ENCODE measurements at regions not wholly inside any gene's neighbourhood (a gene's known extent, or its start where the extent isn't known, plus 50 kb on each side); places are given as distances from the start of the nearest gene placed in this dataset.
"Not testable (repeated sequence)": the region's sequence is repeated elsewhere in the genome, so short reads cannot be mapped to it uniquely, and the experiment has no call there.

DNA sequence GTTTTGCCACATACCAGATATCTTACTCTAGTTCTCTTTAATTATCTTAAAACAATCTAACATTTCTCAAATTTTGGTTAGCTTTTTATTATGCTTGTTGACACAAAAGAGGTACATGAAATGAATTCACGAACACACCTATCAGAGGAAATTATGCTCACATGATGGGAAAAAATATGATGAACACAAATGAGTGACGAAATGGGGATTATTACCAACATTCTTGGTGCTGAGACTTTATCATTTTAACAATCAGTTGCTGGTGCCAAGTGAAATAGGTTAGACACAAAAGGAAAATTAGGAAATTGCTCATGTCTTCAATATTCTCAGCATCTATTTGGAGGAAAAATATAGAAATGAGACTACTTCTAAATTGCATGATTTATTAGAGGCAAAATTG, 944.7 kb upstream of the NRXN1 start:
- no peak for ATAC-seq (ENCODE audit: poor library complexity)
- intact Hi-C loops (cut with DNase I), result no loop called here

DNA sequence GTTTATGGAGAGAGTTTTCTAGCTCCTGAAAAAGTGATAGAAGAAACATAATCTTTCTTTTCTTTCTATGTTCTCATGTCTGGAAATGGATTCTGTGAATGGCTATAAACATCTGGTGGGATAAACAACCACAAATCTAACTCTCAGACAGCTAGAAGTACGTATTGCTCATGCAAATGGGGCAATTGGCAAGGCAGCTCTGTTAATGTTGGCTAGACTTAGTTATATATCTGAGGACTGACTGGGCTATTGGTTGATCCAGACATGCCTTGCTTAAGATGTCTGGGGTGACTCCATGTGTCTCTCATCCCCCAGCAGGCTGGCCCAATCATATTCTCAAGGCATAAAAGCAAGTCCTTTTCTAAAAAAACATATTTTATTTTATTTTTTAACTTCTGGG, 939.2 kb upstream of the NRXN1 start:
- intact Hi-C loops (cut with DNase I), result no loop called here
- no peak for DNase-seq
- ATAC-seq (ENCODE audit: poor library complexity), result no peak

More for the DNA sequence above, 944.7 kb upstream of the NRXN1 start:
- no peak for DNase-seq

DNA sequence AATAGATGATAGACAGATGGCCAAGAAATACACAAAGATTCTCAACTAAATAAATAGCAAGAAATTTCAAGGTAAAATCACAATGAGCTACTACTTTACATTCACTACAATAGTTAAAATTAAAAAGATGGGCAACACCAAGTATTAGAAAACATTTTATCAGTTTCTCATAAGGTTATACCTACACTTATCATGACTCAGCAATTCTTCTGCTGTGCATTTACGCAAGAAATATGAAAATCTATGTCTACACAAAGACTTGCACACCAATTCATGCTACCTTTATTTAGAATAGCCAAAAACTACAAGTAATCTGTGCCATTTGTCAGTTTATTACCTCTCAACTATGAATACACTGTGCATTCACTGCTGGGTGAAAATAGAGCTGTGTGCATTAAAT, 937.4 kb upstream of the NRXN1 start:
- ATAC-seq (ENCODE audit: poor library complexity), result no peak
- DNase-seq, result no peak
- intact Hi-C loops (cut with DNase I), result no loop called here

DNA sequence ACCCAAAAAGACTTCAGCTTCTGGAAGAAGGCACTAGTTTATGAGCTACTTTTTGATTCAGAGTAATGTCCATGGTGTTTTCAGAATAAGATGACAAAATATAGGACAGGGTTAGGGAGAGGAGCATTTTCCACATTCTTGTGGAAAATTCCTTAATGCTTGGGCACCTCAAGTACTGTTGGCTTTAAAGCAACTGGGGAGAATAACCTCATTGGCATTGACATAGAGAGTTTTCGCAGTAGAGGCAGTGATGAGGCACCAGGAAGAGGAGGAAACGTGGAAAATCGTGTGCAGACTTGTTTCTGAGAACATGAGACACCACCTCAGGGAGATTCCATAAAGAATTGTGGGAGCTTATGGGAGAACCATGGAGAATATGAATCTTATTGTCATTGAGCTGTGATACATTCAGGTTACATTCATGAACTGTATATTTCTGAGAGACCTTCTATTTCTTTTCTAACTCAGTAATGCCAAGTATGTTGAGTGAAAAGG, 929.0 kb upstream of the NRXN1 start:
- ATAC-seq (ENCODE audit: poor library complexity) (no peak), DNase-seq (no peak)
- intact Hi-C loops (cut with DNase I), result no loop called here

DNA sequence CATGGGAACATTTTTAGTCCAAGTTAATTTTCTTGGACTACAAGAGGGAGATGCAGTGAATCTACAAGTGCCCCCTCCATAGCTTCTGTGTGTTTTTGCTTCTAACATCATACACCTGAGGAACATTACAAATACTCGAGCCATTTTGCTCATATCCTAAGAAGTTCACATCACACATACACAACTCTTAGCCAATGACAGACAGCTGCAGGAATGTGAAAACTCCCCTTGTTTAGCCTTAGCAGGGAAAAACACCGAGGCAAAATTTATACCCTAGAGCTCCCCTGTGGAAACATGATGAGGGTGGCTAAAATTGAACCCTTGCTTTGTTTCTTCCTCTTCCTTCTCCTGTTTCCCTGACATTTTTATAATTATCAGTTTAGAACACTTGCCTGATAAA, 928.3 kb upstream of the NRXN1 start:
- intact Hi-C loops (cut with DNase I), result no loop called here

DNA sequence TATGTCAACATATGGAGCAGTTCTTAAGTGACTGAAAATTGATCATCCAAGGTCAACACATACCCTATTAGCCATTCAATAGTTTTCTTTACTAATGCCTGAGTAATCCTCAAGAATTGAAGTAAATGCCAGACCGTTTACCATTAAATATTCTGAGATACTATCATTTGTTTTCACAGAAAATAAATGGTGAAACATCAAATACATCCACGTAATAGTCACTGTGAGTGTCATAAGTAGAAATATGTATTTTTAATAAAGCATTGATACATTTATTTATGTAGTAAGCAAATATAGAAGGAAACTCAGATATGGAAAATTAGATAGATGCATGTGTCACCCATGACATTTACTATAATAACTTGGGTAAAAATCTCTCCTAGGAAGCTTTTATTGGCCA, 927.8 kb upstream of the NRXN1 start:
- DNase-seq (no peak), ATAC-seq (ENCODE audit: poor library complexity) (no peak)
- intact Hi-C loops (cut with DNase I), result no loop called here

More for the DNA sequence above, 928.3 kb upstream of the NRXN1 start:
- DNase-seq, result no peak
- no peak for ATAC-seq (ENCODE audit: poor library complexity)

DNA sequence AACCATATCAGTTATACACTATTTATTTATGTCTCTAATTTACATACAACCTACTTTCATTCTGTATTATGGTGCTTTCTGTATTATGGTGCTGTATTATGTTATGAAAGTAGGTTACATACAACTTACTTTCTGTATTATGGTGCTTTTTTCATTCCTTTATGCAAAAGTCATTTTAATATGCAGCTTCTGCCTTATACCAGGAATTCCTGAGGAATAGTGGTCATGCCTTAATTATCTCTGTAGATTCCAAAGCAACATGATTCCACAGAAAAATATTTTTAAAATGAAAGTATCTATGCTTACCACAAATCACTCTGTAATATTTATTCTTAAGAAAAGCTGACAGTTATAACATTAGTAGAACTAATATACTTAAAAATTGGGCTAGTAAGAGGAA, 922.0 kb upstream of the NRXN1 start:
- no peak for ATAC-seq (ENCODE audit: poor library complexity)
- intact Hi-C loops (cut with DNase I), result no loop called here

DNA sequence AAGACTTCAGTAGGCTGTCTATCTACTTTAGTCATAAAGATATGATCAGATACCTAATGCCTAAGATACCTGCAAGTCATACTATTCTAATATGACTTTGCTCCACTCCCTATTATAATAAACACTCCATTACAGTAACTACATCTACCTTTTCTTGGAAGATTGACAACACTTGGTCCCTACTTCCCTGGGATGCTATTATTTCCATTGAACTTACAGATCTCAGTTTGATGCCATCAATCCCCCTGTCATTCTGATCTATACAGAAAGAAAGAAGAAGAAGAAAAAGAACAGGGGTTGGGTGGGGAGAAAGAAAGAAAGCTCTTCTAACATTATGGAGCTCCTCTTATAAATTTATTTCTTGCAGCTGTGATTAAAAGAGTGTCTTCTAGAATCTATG, 889.1 kb upstream of the NRXN1 start:
- DNase-seq, result no peak
- intact Hi-C loops (cut with DNase I), result no loop called here
- ATAC-seq (ENCODE audit: poor library complexity), result no peak

More for the DNA sequence above, 922.0 kb upstream of the NRXN1 start:
- DNase-seq, result no peak

DNA sequence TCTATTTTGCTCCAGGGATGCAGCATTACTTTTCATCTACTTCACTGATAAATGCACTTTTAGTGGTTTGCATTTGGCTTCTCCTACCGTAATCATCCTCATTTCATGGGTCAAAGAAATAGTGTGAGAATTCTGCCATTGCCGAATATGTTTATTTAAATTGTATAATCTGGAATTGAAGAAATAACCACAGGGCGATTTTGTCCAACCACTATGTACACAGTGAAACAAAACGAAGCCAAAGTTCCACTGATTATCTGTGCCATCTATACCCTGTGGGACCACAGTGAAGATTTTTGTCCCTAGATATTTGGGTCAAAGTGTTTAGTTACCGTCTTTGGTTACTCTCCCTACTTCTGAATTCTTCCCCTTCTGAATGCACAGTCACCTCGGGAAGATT, 888.6 kb upstream of the NRXN1 start:
- DNase-seq (no peak), ATAC-seq (ENCODE audit: poor library complexity) (no peak)
- intact Hi-C loops (cut with DNase I), result no loop called here

DNA sequence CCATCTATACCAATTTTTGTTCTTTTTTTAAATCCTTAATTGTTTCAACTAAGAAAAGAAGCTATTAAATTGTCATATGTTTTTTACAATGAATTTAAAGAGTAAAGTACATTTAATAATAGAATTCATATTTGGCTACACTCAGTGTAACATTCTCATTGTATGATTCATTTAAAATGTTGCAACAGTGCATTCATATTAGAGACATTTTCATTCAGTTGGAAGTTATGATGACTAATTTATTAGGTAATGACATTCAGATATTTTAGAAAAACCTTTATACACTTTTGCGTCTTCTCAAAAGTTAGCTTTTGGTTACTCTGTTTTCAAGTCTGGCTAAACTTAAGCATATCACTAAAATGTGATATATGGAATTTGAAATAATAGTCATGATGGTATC, 887.5 kb upstream of the NRXN1 start:
- intact Hi-C loops (cut with DNase I), result no loop called here
- ATAC-seq (ENCODE audit: poor library complexity) (no peak), DNase-seq (no peak)

DNA sequence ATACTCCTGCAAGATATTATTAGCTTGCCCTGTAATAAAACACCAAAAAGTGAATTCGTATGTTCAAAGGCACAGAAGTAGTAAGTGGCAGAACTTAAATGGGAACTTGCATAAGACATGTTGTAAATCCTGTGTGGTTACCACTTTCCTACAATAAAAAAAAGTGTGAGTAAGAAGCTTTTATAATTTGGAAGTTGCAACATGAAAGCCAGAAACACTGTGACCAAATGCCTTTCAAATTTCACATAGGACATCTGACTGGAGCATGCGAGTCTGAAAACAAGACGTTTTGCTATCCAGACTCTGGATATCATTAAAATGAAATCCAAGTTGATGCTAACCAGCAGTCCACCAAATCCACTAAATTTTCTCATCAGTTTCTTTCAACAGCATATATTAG, 886.2 kb upstream of the NRXN1 start:
- intact Hi-C loops (cut with DNase I), result no loop called here
- DNase-seq (no peak), ATAC-seq (ENCODE audit: poor library complexity) (no peak)

DNA sequence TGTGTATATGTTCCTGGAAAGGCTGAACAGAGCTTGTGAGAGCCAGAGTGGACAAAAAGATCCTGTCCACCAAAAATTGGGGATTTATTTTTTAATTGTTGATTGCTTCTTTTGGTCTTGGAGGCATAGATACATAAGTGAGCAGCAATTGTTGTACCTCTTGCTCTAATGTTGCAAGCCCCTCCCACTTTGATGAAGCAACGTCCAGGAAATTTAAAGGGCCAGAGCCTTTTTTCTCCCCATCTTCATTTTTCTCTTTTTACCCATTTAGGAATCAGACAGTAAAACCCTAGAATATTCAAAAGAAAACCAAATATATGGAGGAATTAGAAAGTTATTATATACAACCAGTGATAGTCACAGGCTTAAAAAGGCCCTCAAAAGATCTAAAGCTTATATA, 871.8 kb upstream of the NRXN1 start:
- ATAC-seq (ENCODE audit: poor library complexity), result no peak
- DNase-seq, result no peak
- intact Hi-C loops (cut with DNase I), result no loop called here

DNA sequence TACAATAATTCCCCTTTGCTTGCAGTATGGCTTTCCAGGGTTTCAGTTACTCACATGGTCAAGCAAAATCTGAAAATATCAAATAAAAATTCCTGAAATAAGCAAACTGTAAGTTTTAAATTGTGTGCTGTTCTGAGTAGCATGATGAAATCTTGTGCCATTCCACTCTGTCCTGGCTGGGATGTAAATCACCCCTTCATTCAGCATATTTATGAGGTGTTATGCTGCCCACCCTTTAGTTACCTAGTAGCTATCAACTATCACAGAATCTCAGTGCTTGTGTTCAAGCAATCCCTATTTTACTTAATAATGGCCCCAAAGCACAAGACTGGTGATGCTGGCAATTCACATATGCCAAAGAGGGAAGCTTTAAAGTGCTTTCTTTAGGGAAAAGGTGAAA, 867.7 kb upstream of the NRXN1 start:
- DNase-seq (no peak), ATAC-seq (ENCODE audit: poor library complexity) (no peak)
- intact Hi-C loops (cut with DNase I), result no loop called here

DNA sequence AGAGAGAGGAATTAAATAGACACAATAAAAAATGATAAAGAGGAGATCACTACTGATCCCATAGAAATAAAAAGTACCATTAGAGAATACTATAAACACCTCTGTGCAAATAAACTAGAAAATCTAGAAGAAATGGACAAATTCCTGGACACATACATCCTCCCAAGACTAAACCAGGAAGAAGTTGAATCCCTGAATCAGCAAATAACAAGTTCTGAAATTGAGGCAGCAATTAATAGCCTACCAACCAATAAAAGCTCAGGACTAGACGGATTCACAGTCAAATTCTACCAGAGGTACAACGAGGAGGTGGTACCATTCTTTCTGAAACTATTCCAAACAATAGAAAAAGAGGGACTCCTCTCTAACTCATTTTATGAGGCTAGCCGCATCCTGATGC, 862.7 kb upstream of the NRXN1 start:
- intact Hi-C loops (cut with DNase I); DNase-seq; ATAC-seq (ENCODE audit: poor library complexity): not testable (repeated sequence)

DNA sequence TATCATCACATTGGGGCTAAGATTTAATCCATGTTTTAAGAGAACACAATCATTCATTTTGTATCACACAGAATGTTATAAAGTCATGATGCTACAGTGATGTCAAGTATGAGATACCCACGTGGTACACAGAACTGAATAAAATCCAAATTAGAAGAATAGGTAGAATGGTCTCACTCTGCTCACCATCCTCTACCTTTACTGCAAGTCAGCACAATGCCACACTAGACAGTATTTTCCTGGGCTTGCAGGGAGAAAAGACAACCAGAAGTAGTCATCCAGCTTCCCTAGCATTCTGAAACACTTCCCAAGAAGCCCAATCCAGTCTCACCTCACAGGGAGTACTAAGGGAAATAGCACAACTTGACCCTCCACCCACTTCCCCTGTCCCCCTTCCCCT, 856.2 kb upstream of the NRXN1 start:
- DNase-seq (no peak), ATAC-seq (ENCODE audit: poor library complexity) (no peak)
- intact Hi-C loops (cut with DNase I), result no loop called here

DNA sequence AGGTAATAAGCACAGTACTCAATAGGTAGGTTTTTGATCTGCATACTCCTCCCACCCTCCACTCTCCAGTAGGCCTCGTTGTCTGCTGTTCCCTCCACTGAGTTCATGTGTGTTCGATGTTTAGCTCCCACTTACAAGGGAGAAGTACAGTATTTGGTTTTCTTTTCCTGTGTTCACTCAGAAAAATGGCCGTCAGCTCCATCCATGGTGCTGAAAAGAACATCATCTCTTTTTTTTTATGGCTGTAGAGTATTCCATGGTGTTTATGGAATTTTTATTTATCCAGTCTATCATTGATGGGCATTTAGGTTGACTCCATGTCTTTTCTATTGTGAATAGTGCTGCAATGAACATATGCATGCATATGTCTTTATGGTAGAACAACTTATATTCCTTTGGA, 849.7 kb upstream of the NRXN1 start:
- intact Hi-C loops (cut with DNase I), result no loop called here
- DNase-seq (no peak), ATAC-seq (ENCODE audit: poor library complexity) (no peak)

DNA sequence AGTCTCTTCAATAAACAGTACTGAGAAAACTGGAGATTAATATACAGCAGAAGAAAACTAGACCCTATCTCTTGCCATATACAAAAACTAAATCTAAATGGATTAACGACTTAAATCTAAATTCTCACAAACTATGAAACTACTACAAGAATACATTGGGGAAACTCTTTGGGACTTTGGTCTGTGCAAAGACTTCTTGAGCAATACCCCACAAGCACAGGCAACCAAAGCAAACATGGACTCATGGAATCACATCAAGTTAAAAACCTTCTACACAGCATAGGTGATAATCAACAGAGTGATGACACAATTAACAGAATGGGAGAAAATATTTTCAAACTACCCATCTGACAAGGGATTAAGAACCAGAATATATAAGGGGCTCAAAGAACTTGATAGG, 848.2 kb upstream of the NRXN1 start:
- ATAC-seq (ENCODE audit: poor library complexity), result no peak
- intact Hi-C loops (cut with DNase I), result no loop called here
- DNase-seq, result no peak

DNA sequence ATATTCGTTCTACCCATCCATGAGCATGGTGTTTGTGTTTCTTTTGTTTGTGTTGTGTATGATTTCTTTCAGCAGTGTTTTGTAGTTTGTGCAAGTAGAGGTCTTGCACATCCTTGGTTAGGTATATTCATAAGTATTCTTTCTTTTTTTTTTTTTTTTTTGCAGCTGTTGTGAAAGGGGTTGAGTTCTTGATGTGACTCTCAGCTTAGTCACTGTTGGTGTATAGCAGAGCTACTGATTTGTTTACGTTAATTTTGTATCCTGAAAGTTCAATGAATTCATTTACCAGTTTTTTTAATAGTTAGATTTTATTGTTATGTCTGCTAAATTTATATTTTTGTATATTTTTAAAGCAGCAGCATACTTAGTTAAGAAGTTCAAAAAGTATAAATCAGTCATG, 834.4 kb upstream of the NRXN1 start:
- DNase-seq (no peak), ATAC-seq (ENCODE audit: poor library complexity) (no peak)
- intact Hi-C loops (cut with DNase I), result no loop called here

DNA sequence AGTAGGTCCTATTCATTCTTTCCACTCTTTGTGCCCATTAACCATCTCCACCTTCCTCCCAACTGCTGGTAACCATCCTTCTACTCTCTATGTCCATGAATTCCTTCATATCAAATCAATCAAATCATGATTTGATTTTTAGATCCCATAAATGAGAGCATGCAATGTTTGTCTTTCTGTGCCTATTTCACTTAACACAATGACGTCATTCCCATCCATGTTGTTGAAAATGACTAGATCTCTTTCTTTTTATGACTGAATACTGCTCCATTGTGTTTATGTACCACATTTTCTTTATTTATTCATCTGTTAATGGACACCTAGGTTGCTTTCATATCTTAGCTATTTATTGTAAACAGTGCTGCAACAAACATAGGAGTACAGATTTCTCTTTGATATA, 827.3 kb upstream of the NRXN1 start:
- intact Hi-C loops (cut with DNase I), result no loop called here
- DNase-seq (no peak), ATAC-seq (ENCODE audit: poor library complexity) (no peak)

DNA sequence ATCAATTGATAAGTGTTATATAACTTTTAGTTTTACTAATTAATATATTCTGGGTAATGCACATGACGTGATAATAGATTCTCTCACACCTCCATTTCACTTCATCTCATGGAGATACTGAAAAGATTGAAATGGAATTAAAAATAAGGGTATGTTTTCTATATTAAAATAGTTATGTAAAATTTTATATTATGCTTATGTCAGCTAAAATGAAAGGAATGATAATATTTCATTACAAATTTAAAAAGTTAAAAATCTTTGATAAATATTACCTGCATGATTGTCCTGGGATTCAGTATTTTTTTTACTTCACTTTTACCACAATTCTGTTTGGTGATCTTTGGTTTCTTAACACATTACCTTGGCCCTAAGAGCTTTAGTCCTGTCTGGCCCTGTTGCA, 823.8 kb upstream of the NRXN1 start:
- DNase-seq (no peak), ATAC-seq (ENCODE audit: poor library complexity) (no peak)
- intact Hi-C loops (cut with DNase I), result no loop called here

DNA sequence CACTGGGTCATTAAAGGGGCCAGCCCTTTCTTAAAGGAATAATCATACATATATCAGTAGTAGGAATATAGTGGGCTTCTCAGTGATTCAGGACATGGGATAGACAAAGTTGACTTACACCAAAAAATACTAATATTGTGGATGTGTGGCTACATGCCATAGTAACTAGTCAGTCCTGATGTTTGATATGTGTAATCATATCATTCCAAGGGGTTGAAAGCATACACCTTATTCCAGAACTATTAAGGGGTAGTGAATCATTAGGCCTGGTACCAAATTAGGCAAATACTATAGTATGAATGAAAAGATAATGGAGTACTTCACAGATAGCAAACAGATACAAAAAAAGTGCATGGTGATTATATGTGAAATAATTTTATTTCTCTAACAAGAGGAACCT, 814.9 kb upstream of the NRXN1 start:
- DNase-seq, result no peak
- no peak for ATAC-seq (ENCODE audit: poor library complexity)
- intact Hi-C loops (cut with DNase I), result no loop called here

DNA sequence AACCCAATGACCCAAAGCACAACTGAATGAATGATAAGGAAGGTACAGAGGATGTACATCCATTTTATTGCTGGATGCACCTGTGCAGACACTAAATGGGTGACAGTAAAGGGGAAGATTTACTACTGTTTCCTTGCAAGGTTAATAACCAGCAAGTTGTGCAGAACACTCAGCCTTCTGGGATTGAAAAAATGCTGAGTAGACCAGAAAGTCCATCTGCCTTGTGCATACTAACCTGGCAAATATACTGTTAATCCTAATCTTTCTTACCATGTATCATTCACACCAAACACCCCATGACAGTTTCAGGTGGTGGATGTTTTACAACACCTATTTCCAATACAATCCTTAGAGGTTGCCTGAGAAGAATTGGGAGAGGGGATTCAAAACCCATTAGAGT, 814.1 kb upstream of the NRXN1 start:
- intact Hi-C loops (cut with DNase I), result no loop called here
- ATAC-seq (ENCODE audit: poor library complexity), result no peak
- DNase-seq, result no peak

All from Right ventricle myocardium superior (tissue), 1 donor.